Natural killer cell (primary cell): ENCODE measurements at regions not wholly inside any gene's neighbourhood (a gene's known extent, or its start where the extent isn't known, plus 50 kb on each side); places are given as distances from the start of the nearest gene placed in this dataset.

Experiments
- ATAC-seq, 3 donors: fragments of 150-1000 bp in 2 of 3; fragments of 200-7000 bp in 1 of 3; cut with Tn5 transposase; 1 replicate in 1 of 3; 2 replicates in 2 of 3; pipeline ENCODE4 v1.10.0; 2021; ENCODE audit warnings: mild to moderate bottlenecking in 2 of 3, moderate library complexity in 2 of 3
- DNase-seq, 2 donors: peaks; one replicate each; pipeline versions ENCODE4 v3.0.0 to v3.0.0-alpha.2; 2013 to 2021; ENCODE audit warnings: mixed read lengths in 1 of 2
- H3K27ac ChIP-seq: one replicate; pipeline ENCODE4 v1.5.1; 2013; ENCODE audit warnings: mild to moderate bottlenecking, low read length
- H3K27me3 ChIP-seq: one replicate; pipeline ENCODE4 v1.6.1; 2013; ENCODE audit warnings: low read length; ENCODE audit not compliant: control insufficient read depth, insufficient read depth
- H3K36me3 ChIP-seq: one replicate; pipeline ENCODE4 v1.6.1; 2013; ENCODE audit warnings: low read length; ENCODE audit not compliant: control insufficient read depth, insufficient read depth
- H3K4me1 ChIP-seq: one replicate; pipeline ENCODE4 v1.6.1; 2013; ENCODE audit warnings: low read length; ENCODE audit not compliant: control insufficient read depth, insufficient read depth
- H3K4me3 ChIP-seq: one replicate; pipeline ENCODE4 v1.5.1; 2013; ENCODE audit warnings: low read length
- H3K9me3 ChIP-seq: one replicate; pipeline ENCODE4 v1.6.1; 2013; ENCODE audit warnings: low read length; ENCODE audit not compliant: control insufficient read depth, insufficient read depth
- H3K27ac Mint-ChIP-seq, 2 donors: one replicate each; pipeline ENCODE4 v1.8.0; 2022; ENCODE audit warnings: mild to moderate bottlenecking in 2 of 2, mixed read lengths in 2 of 2, moderate library complexity in 1 of 2
- H3K27me3 Mint-ChIP-seq, 2 donors: one replicate each; pipeline ENCODE4 v1.8.0; 2022; ENCODE audit warnings: low read depth in 2 of 2, mixed read lengths in 2 of 2
- H3K36me3 Mint-ChIP-seq: one replicate; pipeline ENCODE4 v1.8.0; 2022; ENCODE audit warnings: mixed read lengths
- H3K4me1 Mint-ChIP-seq, 2 donors: one replicate each; pipeline ENCODE4 v1.8.0; 2022; ENCODE audit warnings: mixed read lengths in 2 of 2
- H3K4me3 Mint-ChIP-seq: one replicate; pipeline ENCODE4 v1.8.0; 2022; ENCODE audit warnings: mild to moderate bottlenecking, moderate library complexity, mixed read lengths
- H3K9me3 Mint-ChIP-seq, 2 donors: one replicate each; pipeline ENCODE4 v1.8.0; 2022; ENCODE audit warnings: mixed read lengths in 2 of 2
- CTCF ChIP-seq: fragments of 200-600 bp; IDR thresholded peaks from one replicate; pipeline ENCODE4 v1.8.0; 2022; ENCODE audit warnings: antibody characterized with exemption
- WGBS: methylation state at CpG from one replicate; pipeline ENCODE4 v1.1.7; 2013; ENCODE audit warnings: missing lambda C conversion rate; ENCODE audit not compliant: insufficient coverage; 5-methylcytosine and 5-hydroxymethylcytosine counted together
- intact Hi-C: fragments of 100-400 bp; cut with micrococcal nuclease; formaldehyde crosslinking; loops from one replicate; pipeline ENCODE4 v1.14.2; 2022

- H3K36me3 ChIP-seq = no peaks in the 10 kb centered on the region
- peaks cover 10 to 11% of the 10 kb centered on the region in 2 donors for H3K27me3 Mint-ChIP-seq
- H3K4me1 ChIP-seq = no peaks in the 10 kb centered on the region
- no peaks in the 10 kb centered on the region for H3K9me3 Mint-ChIP-seq
- no peak for TF ChIP-seq CTCF
- no peaks in the 10 kb centered on the region for H3K27me3 ChIP-seq
- H3K4me3 Mint-ChIP-seq = no peak overlapping the region
- WGBS = 81% methylated on average over 5 of the region's 5 CpGs
- no peak overlapping the region for H3K27ac Mint-ChIP-seq
- DNase-seq (no peak), ATAC-seq (no peak)
- H3K4me1 Mint-ChIP-seq = no peaks in the 10 kb centered on the region
- H3K27ac ChIP-seq = no peak overlapping the region
- intact Hi-C loops = no loop called here
- no peak overlapping the region for H3K4me3 ChIP-seq
- H3K9me3 ChIP-seq = no peaks in the 10 kb centered on the region
- H3K36me3 Mint-ChIP-seq = no peaks in the 10 kb centered on the region
These were observed 90.9 kb downstream of the FGF9 start for GRCh38 chr13:21761770-21762169.

- ATAC-seq = no peak
- Mint-ChIP-seq H3K27ac (no peak overlapping the region), H3K27me3 (peaks cover 10 to 12% of the 10 kb centered on the region in 2 donors), H3K4me3 (no peak overlapping the region), H3K9me3 (no peaks in the 10 kb centered on the region), H3K36me3 (no peaks in the 10 kb centered on the region), H3K4me1 (no peaks in the 10 kb centered on the region)
- no peaks in the 10 kb centered on the region for H3K4me1 ChIP-seq
- TF ChIP-seq CTCF = no peak
- intact Hi-C loops = no loop called here
- no peak for DNase-seq
- H3K4me3 ChIP-seq = no peak overlapping the region
- WGBS = 89% methylated on average over 8 of the region's 8 CpGs
- H3K36me3 ChIP-seq = no peaks in the 10 kb centered on the region
- no peaks in the 10 kb centered on the region for H3K27me3 ChIP-seq
- H3K27ac ChIP-seq = no peak overlapping the region
- no peaks in the 10 kb centered on the region for H3K9me3 ChIP-seq
These were observed 91.6 kb downstream of the FGF9 start for GRCh38 chr13:21762512-21762911.

GRCh38 chr13:21767032-21767431, 96.2 kb downstream of the FGF9 start:
- Mint-ChIP-seq H3K36me3 (peaks cover 8% of the 10 kb centered on the region), H3K9me3 (peaks cover 3 to 4% of the 10 kb centered on the region in 2 donors), H3K27me3 (peaks cover 10 to 17% of the 10 kb centered on the region in 2 donors), H3K4me3 (no peak overlapping the region), H3K4me1 (no peaks in the 10 kb centered on the region), H3K27ac (no peak overlapping the region)
- 86% methylated on average over 8 of the region's 8 CpGs for WGBS
- no peak overlapping the region for H3K4me3 ChIP-seq
- intact Hi-C loops = no loop called here
- no peaks in the 10 kb centered on the region for H3K9me3 ChIP-seq
- no peak for ATAC-seq
- no peaks in the 10 kb centered on the region for H3K27me3 ChIP-seq
- no peaks in the 10 kb centered on the region for H3K4me1 ChIP-seq
- no peak overlapping the region for H3K27ac ChIP-seq
- no peak for TF ChIP-seq CTCF
- DNase-seq = no peak
- no peaks in the 10 kb centered on the region for H3K36me3 ChIP-seq

- H3K27ac ChIP-seq = no peak overlapping the region
- intact Hi-C loops = no loop called here
- Mint-ChIP-seq H3K27ac (no peak overlapping the region), H3K36me3 (peaks cover 8% of the 10 kb centered on the region), H3K9me3 (peaks cover 4 to 5% of the 10 kb centered on the region in 2 donors), H3K4me1 (no peaks in the 10 kb centered on the region), H3K27me3 (peaks cover 0 to 14% of the 10 kb centered on the region in 2 donors), H3K4me3 (no peak overlapping the region)
- no peaks in the 10 kb centered on the region for H3K9me3 ChIP-seq
- no peaks in the 10 kb centered on the region for H3K4me1 ChIP-seq
- no peak for DNase-seq
- no peaks in the 10 kb centered on the region for H3K27me3 ChIP-seq
- H3K36me3 ChIP-seq = no peaks in the 10 kb centered on the region
- no peak overlapping the region for H3K4me3 ChIP-seq
- WGBS = 100% methylated on average over 1 of the region's 1 CpG
- ATAC-seq = no peak
- TF ChIP-seq CTCF = no peak
These were observed 100.2 kb downstream of the FGF9 start for GRCh38 chr13:21771075-21771474.
